NCI-H1930 (cell line): ENCODE measurements at regions not wholly inside any gene's neighbourhood (a gene's known extent, or its start where the extent isn't known, plus 50 kb on each side); places are given as distances from the start of the nearest gene placed in this dataset.

Source experiments
- DNase-seq, 2 experiments: peaks; one replicate each; lab custom pipeline; 2025; lab: John Stamatoyannopoulos, UW

- DNase-seq = no peak
Measured at GRCh38 chr2:2828774-2829368, 497.8 kb upstream of the MYT1L start.

GRCh38 chr2:2827761-2828221 lies 496.7 kb upstream of the MYT1L start:
- DNase-seq = no peak

- DNase-seq = no peak
Measured at GRCh38 chr2:2827046-2827636, 496.1 kb upstream of the MYT1L start.

- no peak for DNase-seq
Measured at GRCh38 chr2:2826621-2827020, 495.5 kb upstream of the MYT1L start.

GRCh38 chr2:2826209-2826551 lies 495.1 kb upstream of the MYT1L start:
- DNase-seq = no peak

DNA sequence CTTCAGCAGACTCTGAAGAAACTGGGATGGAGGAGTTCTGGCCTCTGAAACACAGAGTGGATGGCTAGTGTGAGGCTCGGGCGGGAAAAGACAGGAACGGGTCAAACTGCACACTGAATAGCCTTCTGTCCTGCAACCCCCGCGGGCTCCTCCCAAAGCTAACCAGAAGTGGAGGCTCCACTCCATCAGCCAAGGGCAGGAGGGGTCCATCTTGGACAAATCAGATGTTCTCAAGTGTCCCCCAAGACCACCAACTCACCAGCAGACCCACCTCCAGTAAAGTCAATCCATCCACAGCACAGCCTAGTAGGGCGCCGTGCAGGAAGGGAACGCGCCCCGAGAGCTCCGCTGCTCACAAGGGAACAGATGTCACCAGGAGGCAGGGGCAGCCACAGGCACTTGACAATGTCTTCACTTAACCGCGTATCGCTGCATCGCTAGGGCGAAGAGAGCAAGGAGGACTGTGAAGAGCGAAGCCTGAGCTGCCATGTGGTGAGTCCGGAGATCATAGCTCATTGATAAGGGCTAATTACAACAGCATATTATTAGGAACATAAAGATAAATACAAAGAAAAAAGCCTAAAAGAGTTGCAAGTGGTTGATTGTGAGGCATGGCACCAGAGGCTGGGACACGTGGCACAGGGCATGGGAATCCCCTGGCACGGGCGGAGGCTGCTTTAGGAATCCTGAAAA lies 494.6 kb upstream of the MYT1L start:
- DNase-seq = no peak

- no peak for DNase-seq
Measured at GRCh38 chr2:2825062-2825461, 494.0 kb upstream of the MYT1L start.

GRCh38 chr2:2824588-2824987 lies 493.5 kb upstream of the MYT1L start:
- DNase-seq = no peak

DNA sequence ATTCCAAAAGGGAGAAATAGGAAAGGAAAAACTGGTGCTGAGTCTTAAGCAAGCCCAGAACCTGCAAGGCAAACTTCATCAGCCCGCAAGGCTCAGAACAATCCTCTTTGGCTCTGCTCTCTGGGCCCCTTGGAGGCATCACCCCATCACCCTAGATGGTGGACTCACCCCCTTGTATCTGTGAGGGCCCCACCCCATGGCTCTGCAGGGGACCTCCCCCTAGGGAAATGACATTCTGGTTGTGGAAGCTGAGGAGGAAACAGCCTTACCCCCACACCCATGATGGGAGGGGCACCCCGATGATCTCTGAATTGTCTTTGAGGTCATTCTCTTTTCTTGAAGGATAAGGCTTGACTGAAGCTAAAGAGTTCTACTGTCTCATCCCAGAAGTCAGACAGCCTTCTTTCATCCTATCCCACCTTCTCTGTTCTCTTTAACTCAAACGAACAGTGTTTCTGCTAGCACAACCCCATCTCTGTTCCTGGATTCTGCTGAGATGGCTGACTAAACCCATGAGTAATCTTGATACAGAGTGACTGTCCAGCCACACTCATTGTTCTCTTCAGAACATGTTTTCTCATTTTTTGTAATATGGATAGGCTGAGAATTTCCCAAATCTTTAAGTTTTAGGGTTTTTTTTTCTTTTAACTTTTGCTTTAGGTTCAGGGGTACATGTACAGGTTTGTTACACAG lies 492.1 kb upstream of the MYT1L start:
- no peak for DNase-seq

- no peak for DNase-seq
Measured at GRCh38 chr2:2822143-2822542, 491.1 kb upstream of the MYT1L start.

DNA sequence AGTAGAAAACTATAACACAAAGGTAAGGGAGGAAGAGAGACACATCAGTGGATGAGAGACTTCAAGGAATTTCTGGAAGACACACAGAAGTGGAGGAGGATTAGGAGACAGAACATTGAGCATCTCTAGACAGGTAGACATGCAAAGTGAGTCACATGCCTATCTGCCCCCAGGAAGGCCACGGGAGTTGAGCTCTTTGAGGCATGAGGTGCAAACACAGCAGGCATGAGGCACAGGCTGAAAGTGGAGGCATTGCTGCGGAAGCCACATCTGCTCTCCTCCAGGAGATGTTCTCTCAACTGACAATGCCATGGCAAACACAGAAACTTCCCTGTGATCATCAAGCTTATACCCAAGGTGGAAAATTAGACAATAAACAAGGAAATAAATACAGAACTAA lies 481.6 kb upstream of the MYT1L start:
- no peak for DNase-seq

- DNase-seq = no peak
Measured at GRCh38 chr2:2812117-2812516, 481.0 kb upstream of the MYT1L start.

DNA sequence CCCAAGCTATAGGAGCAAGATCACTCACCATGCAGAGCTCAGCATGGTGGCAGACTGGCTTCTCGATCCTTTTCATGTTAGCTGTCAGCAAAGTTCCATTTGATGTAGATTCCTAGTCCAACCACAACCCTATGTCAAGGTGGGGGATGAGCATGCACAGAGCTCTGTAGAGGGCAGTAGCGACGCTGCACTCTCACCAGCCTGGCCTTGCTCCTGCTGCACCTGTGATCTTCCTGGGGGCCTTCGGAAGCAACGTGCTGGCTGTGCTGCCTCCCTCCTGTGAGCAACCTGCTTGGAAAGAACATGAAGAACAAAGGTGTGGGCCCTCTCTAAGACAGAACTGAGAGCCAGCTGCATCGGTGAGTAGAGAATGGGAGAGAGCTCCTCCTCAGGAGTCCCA lies 479.4 kb upstream of the MYT1L start:
- DNase-seq = no peak

DNA sequence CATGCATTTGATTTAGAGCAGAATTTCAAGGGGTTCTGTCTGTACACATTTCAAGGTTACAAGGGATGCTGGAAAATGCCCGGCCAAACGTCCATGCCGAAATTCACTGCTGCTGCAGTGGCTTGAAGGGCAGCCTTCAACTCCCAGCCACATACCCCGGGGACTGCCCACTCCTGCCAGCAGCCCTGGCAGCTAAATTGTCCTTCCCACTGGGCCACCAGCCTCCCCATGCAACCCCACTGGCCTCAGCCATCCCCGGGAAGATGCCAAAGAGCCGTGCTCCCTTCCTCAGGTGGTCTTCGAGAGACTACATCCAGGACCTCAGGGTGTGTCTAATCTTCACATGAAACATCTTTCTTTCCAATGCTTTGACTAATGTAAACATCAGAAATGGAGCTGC lies 478.7 kb upstream of the MYT1L start:
- DNase-seq = no peak

GRCh38 chr2:2808551-2809058 lies 477.5 kb upstream of the MYT1L start:
- no peak for DNase-seq

GRCh38 chr2:2806711-2807110 lies 475.6 kb upstream of the MYT1L start:
- DNase-seq = no peak

DNA sequence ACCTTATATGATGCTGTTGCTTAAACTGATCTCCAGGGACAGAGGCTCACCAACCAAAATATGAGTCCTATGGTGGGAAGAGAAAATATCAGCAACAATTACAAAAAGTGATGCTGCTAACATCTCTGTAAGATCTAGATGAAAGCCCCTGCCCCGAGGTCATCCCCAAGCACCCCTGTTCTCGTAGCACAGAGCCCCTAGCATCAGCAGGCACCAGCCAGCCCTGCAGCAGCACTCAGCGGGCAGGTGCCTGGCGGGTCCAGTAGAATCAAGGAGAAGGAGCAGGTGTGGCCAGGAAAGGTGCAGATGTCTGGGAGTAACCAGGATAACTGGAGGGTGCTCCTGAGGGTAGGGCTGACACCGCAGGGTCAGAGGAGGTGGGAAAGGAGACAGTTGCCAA lies 474.2 kb upstream of the MYT1L start:
- no peak for DNase-seq

- DNase-seq = no peak
Measured at GRCh38 chr2:2804528-2804927, 473.5 kb upstream of the MYT1L start.

DNA sequence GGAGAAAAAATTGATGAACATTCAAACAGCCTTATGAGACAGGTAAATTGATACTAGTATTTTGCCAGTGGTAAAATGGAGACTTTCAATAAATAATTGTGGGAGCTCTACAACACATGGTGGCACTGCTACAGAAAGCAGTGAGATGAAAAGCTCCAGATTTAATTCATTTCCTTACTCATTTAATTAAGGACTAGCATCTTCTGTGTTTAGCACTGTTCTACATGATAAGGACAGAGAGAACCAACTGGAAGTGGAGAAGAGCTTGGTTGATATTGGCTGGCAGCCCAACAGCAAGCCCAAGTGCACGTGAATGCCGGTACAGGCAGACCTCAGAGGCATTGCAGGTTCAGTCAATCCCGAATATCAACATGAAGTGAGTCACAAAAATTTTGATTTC lies 470.4 kb upstream of the MYT1L start:
- no peak for DNase-seq

DNA sequence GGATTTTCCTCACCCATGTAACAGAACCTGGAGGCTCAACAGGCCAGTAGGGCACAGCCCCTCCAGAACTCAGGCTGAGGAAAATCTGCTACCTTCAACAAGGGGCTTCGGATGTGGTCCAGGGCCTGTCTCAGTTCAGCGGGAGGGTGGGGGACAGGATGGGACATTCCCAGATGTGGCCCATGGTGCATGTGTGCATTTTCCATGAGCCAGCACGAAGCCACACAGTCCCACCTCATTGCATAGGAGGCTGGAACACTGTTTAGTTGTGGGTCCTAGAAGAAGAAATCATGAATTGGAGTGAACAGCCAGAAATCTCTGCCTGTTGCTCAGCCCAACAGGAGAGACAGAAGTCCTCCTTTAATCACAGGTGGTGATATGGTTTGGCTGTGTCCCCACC lies 469.6 kb upstream of the MYT1L start:
- no peak for DNase-seq

- DNase-seq = no peak
Measured at GRCh38 chr2:2800001-2800400, 468.9 kb upstream of the MYT1L start.

GRCh38 chr2:2799151-2799697 lies 468.1 kb upstream of the MYT1L start:
- no peak for DNase-seq

GRCh38 chr2:2798337-2798736 lies 467.3 kb upstream of the MYT1L start:
- no peak for DNase-seq
